MCF 10A (cell line): ENCODE measurements at regions not wholly inside any gene's neighbourhood (a gene's known extent, or its start where the extent isn't known, plus 50 kb on each side); places are given as distances from the start of the nearest gene placed in this dataset.

Source experiments
- BruUV-seq: library from RNA; stranded (reverse); fragments of 400-500 nt; replicated peaks from 2 replicates; lab custom pipeline; 2021; lab: Mats Ljungman, UMichigan
- CTCF ChIA-PET: fragments of 300-600 bp; sonication (Branson Sonifier 250); formaldehyde crosslinking; extraction: SDS; loops from one replicate; lab custom pipeline; 2021; ENCODE audit warnings: antibody characterized with exemption, inconsistent platforms; lab: Yijun Ruan, JAX
- POLR2A ChIA-PET: fragments of 300-600, 350-650 bp; sonication (Branson Sonifier 250); formaldehyde crosslinking; extraction: SDS; loops from one replicate; lab custom pipeline; 2020; ENCODE audit warnings: antibody characterized with exemption, inconsistent platforms; lab: Yijun Ruan, JAX
- DNase-seq: peaks from one replicate; pipeline ENCODE4 v3.0.0-alpha.2; 2018; ENCODE audit not compliant: unreplicated experiment
- H3K27ac Mint-ChIP-seq: one replicate; pipeline ENCODE4 v1.8.0; 2022; ENCODE audit warnings: mild to moderate bottlenecking, low read depth, mixed read lengths; ENCODE audit not compliant: unreplicated experiment
- H3K27me3 Mint-ChIP-seq: one replicate; pipeline ENCODE4 v1.8.0; 2022; ENCODE audit warnings: mixed read lengths; ENCODE audit not compliant: insufficient read depth, unreplicated experiment
- H3K36me3 Mint-ChIP-seq: one replicate; pipeline ENCODE4 v1.8.0; 2022; ENCODE audit warnings: mild to moderate bottlenecking, moderate library complexity, mixed read lengths; ENCODE audit not compliant: insufficient read depth, unreplicated experiment
- H3K4me1 Mint-ChIP-seq: one replicate; pipeline ENCODE4 v1.8.0; 2022; ENCODE audit warnings: mixed read lengths; ENCODE audit not compliant: insufficient read depth, unreplicated experiment
- H3K4me3 Mint-ChIP-seq: one replicate; pipeline ENCODE4 v1.8.0; 2022; ENCODE audit warnings: mild to moderate bottlenecking, moderate library complexity, mixed read lengths; ENCODE audit not compliant: unreplicated experiment
- H3K9me3 Mint-ChIP-seq: one replicate; pipeline ENCODE4 v1.8.0; 2022; ENCODE audit warnings: mixed read lengths; ENCODE audit not compliant: unreplicated experiment
- intact Hi-C: fragments of 100-400 bp; cut with micrococcal nuclease; formaldehyde crosslinking; loops from 2 replicates; pipeline ENCODE4 v1.14.1; 2022
- TF ChIP-seq, protein P1 (sequence below): fragments of 200-600 bp; IDR thresholded peaks from one replicate; pipeline ENCODE4 v1.8.0; 2022; ENCODE audit warnings: antibody characterized with exemption, mild to moderate bottlenecking; ENCODE audit not compliant: unreplicated experiment

- intact Hi-C loops = no loop called here
- BruUV-seq = no TSS peak
- CTCF ChIA-PET = no interaction called here
- no peaks in the 10 kb centered on the region for H3K36me3 Mint-ChIP-seq
- H3K27ac Mint-ChIP-seq = no peak overlapping the region
- POLR2A ChIA-PET = no interaction called here
- H3K4me3 Mint-ChIP-seq = no peak overlapping the region
- H3K9me3 Mint-ChIP-seq = no peaks in the 10 kb centered on the region
- TF ChIP-seq, protein P1, sequence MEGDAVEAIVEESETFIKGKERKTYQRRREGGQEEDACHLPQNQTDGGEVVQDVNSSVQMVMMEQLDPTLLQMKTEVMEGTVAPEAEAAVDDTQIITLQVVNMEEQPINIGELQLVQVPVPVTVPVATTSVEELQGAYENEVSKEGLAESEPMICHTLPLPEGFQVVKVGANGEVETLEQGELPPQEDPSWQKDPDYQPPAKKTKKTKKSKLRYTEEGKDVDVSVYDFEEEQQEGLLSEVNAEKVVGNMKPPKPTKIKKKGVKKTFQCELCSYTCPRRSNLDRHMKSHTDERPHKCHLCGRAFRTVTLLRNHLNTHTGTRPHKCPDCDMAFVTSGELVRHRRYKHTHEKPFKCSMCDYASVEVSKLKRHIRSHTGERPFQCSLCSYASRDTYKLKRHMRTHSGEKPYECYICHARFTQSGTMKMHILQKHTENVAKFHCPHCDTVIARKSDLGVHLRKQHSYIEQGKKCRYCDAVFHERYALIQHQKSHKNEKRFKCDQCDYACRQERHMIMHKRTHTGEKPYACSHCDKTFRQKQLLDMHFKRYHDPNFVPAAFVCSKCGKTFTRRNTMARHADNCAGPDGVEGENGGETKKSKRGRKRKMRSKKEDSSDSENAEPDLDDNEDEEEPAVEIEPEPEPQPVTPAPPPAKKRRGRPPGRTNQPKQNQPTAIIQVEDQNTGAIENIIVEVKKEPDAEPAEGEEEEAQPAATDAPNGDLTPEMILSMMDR = no peak
- H3K4me1 Mint-ChIP-seq = no peaks in the 10 kb centered on the region
- H3K27me3 Mint-ChIP-seq = no peaks in the 10 kb centered on the region
- no peak for DNase-seq
Observed at GRCh38 chr6:165804331-165805066, 141.5 kb upstream of the PDE10A start.

- BruUV-seq = no TSS peak
Observed at GRCh38 chr6:165800337-165800736, 137.3 kb upstream of the PDE10A start.

GRCh38 chr6:165799391-165800153 lies 136.5 kb upstream of the PDE10A start:
- no TSS peak for BruUV-seq
- no peaks in the 10 kb centered on the region for H3K27me3 Mint-ChIP-seq
- no peaks in the 10 kb centered on the region for H3K36me3 Mint-ChIP-seq
- CTCF ChIA-PET = interaction anchor here (0.6 kb wide), 1 partner anchor 277 kb away, joined by 4 read pairs; no protein-coding TSS in a partner anchor
- intact Hi-C loops = no loop called here
- H3K27ac Mint-ChIP-seq = no peak overlapping the region
- no peaks in the 10 kb centered on the region for H3K9me3 Mint-ChIP-seq
- no peak for DNase-seq
- H3K4me1 Mint-ChIP-seq = no peaks in the 10 kb centered on the region
- TF ChIP-seq, protein P1 = no peak
- no peak overlapping the region for H3K4me3 Mint-ChIP-seq
- POLR2A ChIA-PET = no interaction called here

More at GRCh38 chr6:165800337-165800736, 137.3 kb upstream of the PDE10A start:
- ChIA-PET POLR2A (no interaction called here), CTCF (no interaction called here)
- Mint-ChIP-seq H3K27ac (no peak overlapping the region), H3K9me3 (no peaks in the 10 kb centered on the region), H3K4me1 (no peaks in the 10 kb centered on the region), H3K36me3 (no peaks in the 10 kb centered on the region), H3K4me3 (no peak overlapping the region), H3K27me3 (no peaks in the 10 kb centered on the region)
- intact Hi-C loops = no loop called here
- DNase-seq = no peak
- TF ChIP-seq, protein P1 = no peak

DNA sequence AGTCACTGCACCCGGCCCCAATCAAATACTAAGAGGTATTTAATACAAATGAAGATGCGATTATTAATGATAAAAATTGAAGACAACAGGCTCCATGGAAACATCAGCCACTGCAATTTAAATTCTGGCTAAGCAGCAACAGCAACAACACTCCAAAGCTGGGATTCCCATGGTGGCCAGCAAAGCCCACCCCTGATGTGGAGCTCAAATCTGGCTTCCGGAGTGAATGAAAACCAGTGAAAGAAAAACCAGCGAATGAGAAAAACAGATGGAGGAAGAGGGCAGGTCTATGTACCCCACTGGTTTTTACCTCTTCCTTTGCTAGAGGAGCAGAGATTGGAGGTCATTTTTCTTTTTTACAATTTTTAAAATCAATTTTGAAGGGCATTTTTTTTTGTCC lies 135.9 kb upstream of the PDE10A start:
- CTCF ChIA-PET = interaction anchor here (0.6 kb wide), 1 partner anchor 278 kb away, joined by 4 read pairs; no protein-coding TSS in a partner anchor
- H3K4me1 Mint-ChIP-seq = no peaks in the 10 kb centered on the region
- no peaks in the 10 kb centered on the region for H3K9me3 Mint-ChIP-seq
- no peak overlapping the region for H3K4me3 Mint-ChIP-seq
- no peak overlapping the region for H3K27ac Mint-ChIP-seq
- intact Hi-C loops = no loop called here
- DNase-seq = no peak
- TF ChIP-seq, protein P1 = no peak
- no TSS peak for BruUV-seq
- no peaks in the 10 kb centered on the region for H3K27me3 Mint-ChIP-seq
- POLR2A ChIA-PET = no interaction called here
- H3K36me3 Mint-ChIP-seq = no peaks in the 10 kb centered on the region
